ENCODE measurements at regions not wholly inside any gene's neighbourhood (a gene's known extent, or its start where the extent isn't known, plus 50 kb on each side); places are given as distances from the start of the nearest gene placed in this dataset.

GRCh38 chr15:26097216-26097615, 234.1 kb upstream of the ATP10A start:
- H3K36me3 Mint-ChIP-seq (ENCODE audit: insufficient read depth): no peaks in the 10 kb centered on the region
- H3K4me3 Mint-ChIP-seq: no peak overlapping the region
- DNase-seq (ENCODE audit: low spot score in 2 of 2) (no peak), ATAC-seq (replicated peaks; ENCODE audit: extremely low read depth, poor library complexity, severe bottlenecking) (no peak)
- no peaks in the 10 kb centered on the region for H3K4me1 Mint-ChIP-seq
- H3K27me3 Mint-ChIP-seq: no peaks in the 10 kb centered on the region
- no peak overlapping the region for H3K27ac Mint-ChIP-seq (ENCODE audit: low read depth)
- H3K9me3 Mint-ChIP-seq: no peaks in the 10 kb centered on the region

- H3K9me3 Mint-ChIP-seq: no peaks in the 10 kb centered on the region
Measured at GRCh38 chr15:26096581-26096980, 233.5 kb upstream of the ATP10A start.

GRCh38 chr15:26095710-26096330, 232.7 kb upstream of the ATP10A start:
- no peak overlapping the region for H3K4me3 Mint-ChIP-seq
- H3K27me3 Mint-ChIP-seq: no peaks in the 10 kb centered on the region
- no peaks in the 10 kb centered on the region for H3K4me1 Mint-ChIP-seq
- H3K9me3 Mint-ChIP-seq: no peaks in the 10 kb centered on the region
- H3K36me3 Mint-ChIP-seq (ENCODE audit: insufficient read depth): no peaks in the 10 kb centered on the region
- DNase-seq (ENCODE audit: low spot score in 2 of 2): no peak
- peak overlapping the region; percentile 78 for H3K27ac Mint-ChIP-seq (ENCODE audit: low read depth)
- ATAC-seq (replicated peaks; ENCODE audit: extremely low read depth, poor library complexity, severe bottlenecking): no peak

More at GRCh38 chr15:26096581-26096980, 233.5 kb upstream of the ATP10A start:
- no peak for ATAC-seq (replicated peaks; ENCODE audit: extremely low read depth, poor library complexity, severe bottlenecking)
- no peak overlapping the region for H3K4me3 Mint-ChIP-seq
- no peak for DNase-seq (ENCODE audit: low spot score in 2 of 2)
- H3K36me3 Mint-ChIP-seq (ENCODE audit: insufficient read depth): no peaks in the 10 kb centered on the region
- no peak overlapping the region for H3K27ac Mint-ChIP-seq (ENCODE audit: low read depth)
- H3K27me3 Mint-ChIP-seq: no peaks in the 10 kb centered on the region
- H3K4me1 Mint-ChIP-seq: no peaks in the 10 kb centered on the region

- Mint-ChIP-seq H3K36me3 (ENCODE audit: insufficient read depth) (no peaks in the 10 kb centered on the region), H3K4me3 (no peak overlapping the region), H3K9me3 (no peaks in the 10 kb centered on the region), H3K27me3 (no peaks in the 10 kb centered on the region), H3K4me1 (no peaks in the 10 kb centered on the region), H3K27ac (ENCODE audit: low read depth) (no peak overlapping the region)
- DNase-seq (ENCODE audit: low spot score in 2 of 2): no peak
- ATAC-seq (replicated peaks; ENCODE audit: extremely low read depth, poor library complexity, severe bottlenecking): no peak
Measured at GRCh38 chr15:26091184-26091583, 228.1 kb upstream of the ATP10A start.

- no peak for ATAC-seq (replicated peaks; ENCODE audit: extremely low read depth, poor library complexity, severe bottlenecking)
- Mint-ChIP-seq H3K9me3 (no peaks in the 10 kb centered on the region), H3K4me1 (peaks cover 2% of the 10 kb centered on the region), H3K36me3 (ENCODE audit: insufficient read depth) (peaks cover under 1% of the 10 kb centered on the region), H3K27ac (ENCODE audit: low read depth) (no peak overlapping the region), H3K4me3 (no peak overlapping the region), H3K27me3 (no peaks in the 10 kb centered on the region)
- no peak for DNase-seq (ENCODE audit: low spot score in 2 of 2)
Measured at GRCh38 chr15:26087881-26088280, 224.8 kb upstream of the ATP10A start.

- no peak overlapping the region for H3K27ac Mint-ChIP-seq (ENCODE audit: low read depth)
- ATAC-seq (replicated peaks; ENCODE audit: extremely low read depth, poor library complexity, severe bottlenecking): no peak
- DNase-seq (ENCODE audit: low spot score in 2 of 2): no peak
- no peaks in the 10 kb centered on the region for H3K27me3 Mint-ChIP-seq
- H3K4me1 Mint-ChIP-seq: peaks cover 5% of the 10 kb centered on the region
- H3K36me3 Mint-ChIP-seq (ENCODE audit: insufficient read depth): peaks cover 6% of the 10 kb centered on the region
- H3K4me3 Mint-ChIP-seq: no peak overlapping the region
- H3K9me3 Mint-ChIP-seq: no peaks in the 10 kb centered on the region
Measured at GRCh38 chr15:26087395-26087794, 224.3 kb upstream of the ATP10A start.

- peaks cover 18% of the 10 kb centered on the region for H3K36me3 Mint-ChIP-seq (ENCODE audit: insufficient read depth)
- H3K4me1 Mint-ChIP-seq: peaks cover 15% of the 10 kb centered on the region
- no peak overlapping the region for H3K4me3 Mint-ChIP-seq
- no peak for DNase-seq (ENCODE audit: low spot score in 2 of 2)
- no peak for ATAC-seq (replicated peaks; ENCODE audit: extremely low read depth, poor library complexity, severe bottlenecking)
- no peak overlapping the region for H3K27ac Mint-ChIP-seq (ENCODE audit: low read depth)
- no peaks in the 10 kb centered on the region for H3K9me3 Mint-ChIP-seq
- H3K27me3 Mint-ChIP-seq: no peaks in the 10 kb centered on the region
Measured at GRCh38 chr15:26084771-26085170, 221.6 kb upstream of the ATP10A start.

GRCh38 chr15:26083896-26084295, 220.8 kb upstream of the ATP10A start:
- no peaks in the 10 kb centered on the region for H3K9me3 Mint-ChIP-seq
- no peak overlapping the region for H3K27ac Mint-ChIP-seq (ENCODE audit: low read depth)

GRCh38 chr15:26083457-26083856, 220.3 kb upstream of the ATP10A start:
- Mint-ChIP-seq H3K27me3 (no peaks in the 10 kb centered on the region), H3K4me1 (peaks cover 15% of the 10 kb centered on the region), H3K9me3 (no peaks in the 10 kb centered on the region), H3K36me3 (ENCODE audit: insufficient read depth) (peaks cover 18% of the 10 kb centered on the region), H3K4me3 (peak overlapping the region; percentile 82), H3K27ac (ENCODE audit: low read depth) (no peak overlapping the region)
- DNase-seq (ENCODE audit: low spot score in 2 of 2) (no peak), ATAC-seq (replicated peaks; ENCODE audit: extremely low read depth, poor library complexity, severe bottlenecking) (no peak)

More at GRCh38 chr15:26083896-26084295, 220.8 kb upstream of the ATP10A start:
- Mint-ChIP-seq H3K36me3 (ENCODE audit: insufficient read depth) (peaks cover 18% of the 10 kb centered on the region), H3K27me3 (no peaks in the 10 kb centered on the region), H3K4me1 (peaks cover 15% of the 10 kb centered on the region), H3K4me3 (no peak overlapping the region)
- DNase-seq (ENCODE audit: low spot score in 2 of 2): no peak
- no peak for ATAC-seq (replicated peaks; ENCODE audit: extremely low read depth, poor library complexity, severe bottlenecking)

- peaks cover 15% of the 10 kb centered on the region for H3K4me1 Mint-ChIP-seq
- no peaks in the 10 kb centered on the region for H3K9me3 Mint-ChIP-seq
- peaks cover 18% of the 10 kb centered on the region for H3K36me3 Mint-ChIP-seq (ENCODE audit: insufficient read depth)
- ATAC-seq (replicated peaks; ENCODE audit: extremely low read depth, poor library complexity, severe bottlenecking) (peak; percentile 92), DNase-seq (ENCODE audit: low spot score in 2 of 2) (peak; percentile 82 to 87)
- H3K4me3 Mint-ChIP-seq: peak overlapping the region; percentile 82
- peak overlapping the region; percentile 97 for H3K27ac Mint-ChIP-seq (ENCODE audit: low read depth)
- H3K27me3 Mint-ChIP-seq: no peaks in the 10 kb centered on the region
Measured at GRCh38 chr15:26082221-26083109, 219.3 kb upstream of the ATP10A start.

GRCh38 chr15:26081758-26082220, 218.7 kb upstream of the ATP10A start:
- Mint-ChIP-seq H3K4me1 (peaks cover 15% of the 10 kb centered on the region), H3K4me3 (peak overlapping the region; percentile 82)
- peak; percentile 13 for ATAC-seq (replicated peaks; ENCODE audit: extremely low read depth, poor library complexity, severe bottlenecking)

GRCh38 chr15:26075770-26076169, 212.6 kb upstream of the ATP10A start:
- H3K27ac Mint-ChIP-seq (ENCODE audit: low read depth): no peak overlapping the region
- H3K4me3 Mint-ChIP-seq: no peak overlapping the region

More at GRCh38 chr15:26081758-26082220, 218.7 kb upstream of the ATP10A start:
- Mint-ChIP-seq H3K36me3 (ENCODE audit: insufficient read depth) (peaks cover 18% of the 10 kb centered on the region), H3K27ac (ENCODE audit: low read depth) (peak overlapping the region; percentile 97), H3K27me3 (no peaks in the 10 kb centered on the region), H3K9me3 (no peaks in the 10 kb centered on the region)
- DNase-seq (ENCODE audit: low spot score in 2 of 2): no peak

More at GRCh38 chr15:26075770-26076169, 212.6 kb upstream of the ATP10A start:
- Mint-ChIP-seq H3K36me3 (ENCODE audit: insufficient read depth) (no peaks in the 10 kb centered on the region), H3K9me3 (no peaks in the 10 kb centered on the region), H3K27me3 (no peaks in the 10 kb centered on the region), H3K4me1 (no peaks in the 10 kb centered on the region)
- ATAC-seq (replicated peaks; ENCODE audit: extremely low read depth, poor library complexity, severe bottlenecking) (no peak), DNase-seq (ENCODE audit: low spot score in 2 of 2) (no peak)

Data from central memory CD8-positive, alpha-beta T cell (primary cell).